ENCODE measurements at regions not wholly inside any gene's neighbourhood (a gene's known extent, or its start where the extent isn't known, plus 50 kb on each side); places are given as distances from the start of the nearest gene placed in this dataset.

DNA sequence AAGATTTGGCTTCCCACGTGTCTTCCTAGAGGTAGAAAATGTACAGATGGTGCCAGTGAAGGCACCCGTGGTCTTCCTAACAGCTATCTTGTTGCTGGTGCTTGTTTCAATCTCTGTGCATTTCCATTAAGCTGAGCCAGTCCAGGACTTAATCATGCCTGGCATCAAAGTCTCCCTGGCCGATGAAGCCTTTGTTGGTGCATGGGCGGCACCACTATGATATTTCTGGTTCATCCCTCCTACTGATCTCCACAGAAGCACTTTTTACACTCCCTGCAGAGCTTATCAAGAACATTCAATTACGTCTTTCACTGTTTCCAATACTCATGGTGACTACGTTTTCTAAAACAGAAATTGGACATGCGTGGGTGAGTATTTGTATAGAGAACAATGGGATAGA is 128.4 kb downstream of the TTC8 start (continued):
- TF ChIP-seq EZH2 (IDR thresholded peaks at IDR 0.05; ENCODE audit: borderline replicate concordance, control insufficient read depth, low read depth, low read length), result no peak

DNA sequence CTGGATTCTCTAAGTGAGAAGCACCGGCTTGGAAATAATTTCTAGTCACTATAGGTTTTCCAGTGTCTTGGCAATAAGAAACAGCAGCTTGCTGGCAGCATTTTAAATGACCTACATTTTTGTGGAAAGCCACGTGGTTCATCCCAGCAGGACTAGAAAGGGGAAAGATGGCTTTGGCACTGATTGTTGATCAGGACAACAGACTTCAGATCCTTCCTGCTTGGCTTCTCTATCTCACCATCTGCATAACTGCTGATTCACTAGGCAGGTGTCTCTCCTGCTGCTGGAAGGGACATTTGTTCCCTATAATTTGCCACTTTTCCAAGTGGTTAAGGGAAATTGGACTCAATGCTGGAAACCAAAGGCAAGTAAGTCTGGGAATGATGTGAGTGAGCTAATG is 131.0 kb downstream of the TTC8 start:
- Histone ChIP-seq H3K27me3 (replicated peaks in 1 of 2; ENCODE audit: control insufficient read depth in 2 of 2, insufficient read depth in 2 of 2, low read length in 1 of 2) (no peaks in the 10 kb centered on the region), H3K36me3 (ENCODE audit: control insufficient read depth in 2 of 2, insufficient read depth in 2 of 2, low read length in 1 of 2) (no peaks in the 10 kb centered on the region), H2AFZ (ENCODE audit: control insufficient read depth, low read depth, low read length) (no peak overlapping the region), H3K9ac (ENCODE audit: control insufficient read depth, insufficient read depth, low read length) (no peak overlapping the region), H3K9me3 (replicated peaks; ENCODE audit: control insufficient read depth, insufficient read depth, low read length) (no peaks in the 10 kb centered on the region; the same call in 2 of the 3 replicates), H3K79me2 (ENCODE audit: control insufficient read depth, insufficient read depth, low read length) (no peaks in the 10 kb centered on the region), H3K4me1 (ENCODE audit: control insufficient read depth, insufficient read depth, low read length) (no peaks in the 10 kb centered on the region), H3K4me2 (ENCODE audit: control insufficient read depth, insufficient read depth) (no peak overlapping the region), H3K4me3 (no peak overlapping the region), H4K20me1 (ENCODE audit: control insufficient read depth, insufficient read depth) (no peaks in the 10 kb centered on the region), H3K27ac (ENCODE audit: control insufficient read depth, insufficient read depth) (no peak overlapping the region)
- TF ChIP-seq MLLT1 (IDR thresholded peaks at IDR 0.05) (no peak), SMAD1 (IDR thresholded peaks at IDR 0.05; ENCODE audit: low read depth, partially characterized antibody) (no peak), ZNF384 (IDR thresholded peaks at IDR 0.05; ENCODE audit: borderline replicate concordance, low read depth, low read length) (no peak), SMC3 (IDR thresholded peaks at IDR 0.05; ENCODE audit: borderline replicate concordance, low read length) (no peak), RAD51 (IDR thresholded peaks at IDR 0.05) (no peak)
- no TSS peak for BruUV-seq (replicated peaks)
- SMC1A ChIA-PET (ENCODE audit: uncharacterized antibody, unreplicated experiment), result no interaction called here
- FAIRE-seq, result no peak
- POLR2A ChIA-PET, result no interaction called here
- in situ Hi-C loops (cut with MboI), result no loop called here
- intact Hi-C loops (cut with micrococcal nuclease; ENCODE audit: unreplicated experiment), result no loop called here
- no peak for ATAC-seq
- RAD21 ChIA-PET (ENCODE audit: unreplicated experiment), result no interaction called here
- CTCF ChIA-PET, result no interaction called here
- 18% methylated on average over 2 of the region's 2 CpGs for WGBS (ENCODE audit: insufficient coverage, insufficient replicate concordance, low lambda C conversion rate, missing lambda C conversion rate)
- DNase-seq (ENCODE audit: low read depth, low spot score), result no peak
